Right lobe of liver (tissue), 6 donors: ENCODE measurements at regions not wholly inside any gene's neighbourhood (a gene's known extent, or its start where the extent isn't known, plus 50 kb on each side); places are given as distances from the start of the nearest gene placed in this dataset.
A peak's percentile ranks its signal among the peaks of the same experiment; 100 is the strongest.

ENCODE experiments used
- ATAC-seq, 4 donors: fragments of 200-7000 bp; cut with Tn5 transposase; one replicate each; pipeline ENCODE4 v1.9.1; 2020; ENCODE audit warnings: mild to moderate bottlenecking in 4 of 4, moderate library complexity in 4 of 4
- DNase-seq, 3 donors: peaks; one replicate each; pipeline ENCODE4 v3.0.0-alpha.2; 2020
- H3K27ac ChIP-seq, 3 donors: fragments of 200-600 bp; one replicate each; pipeline ENCODE4 v1.8.0; 2022
- H3K27me3 ChIP-seq, 2 donors: fragments of 200-600 bp; one replicate each; pipeline ENCODE4 v1.8.0; 2022
- H3K36me3 ChIP-seq, 4 donors: fragments of 200-600 bp; sonication (generic) in 1 of 4; one replicate each; pipeline versions ENCODE4 v1.5.1 to v1.8.0; 2017 to 2022; ENCODE audit warnings: control low read depth in 1 of 4
- H3K4me1 ChIP-seq, 4 donors: fragments of 200-600 bp; sonication (generic) in 1 of 4; one replicate each; pipeline versions ENCODE4 v1.5.1 to v1.8.0; 2017 to 2022; ENCODE audit warnings: control low read depth in 1 of 4
- H3K4me3 ChIP-seq, 3 donors: fragments of 200-600 bp; one replicate each; pipeline ENCODE4 v1.8.0; 2022
- H3K9me3 ChIP-seq, 4 donors: fragments of 200-600 bp; sonication (generic) in 1 of 4; one replicate each; pipeline versions ENCODE4 v1.5.1 to v1.8.0; 2017 to 2022; ENCODE audit warnings: control low read depth in 1 of 4
- POLR2A ChIP-seq: fragments of 450-650 bp; IDR thresholded peaks from one replicate; pipeline ENCODE4 v1.6.1; 2017; ENCODE audit warnings: antibody characterized with exemption, mild to moderate bottlenecking
- WGBS: methylation state at CpG from one replicate; pipeline ENCODE4 v1.1.6; 2018; ENCODE audit warnings: low coverage, low lambda C conversion rate; ENCODE audit not compliant: insufficient coverage; ENCODE audit errors: missing lambda C conversion rate; 5-methylcytosine and 5-hydroxymethylcytosine counted together
- intact Hi-C, 2 donors: fragments of 100-400 bp; cut with DNase I; formaldehyde crosslinking; loops; one replicate each; pipeline versions ENCODE4 v1.11.2 to v1.14.1; 2022
- TF ChIP-seq, protein P1 (sequence below), 4 donors: fragments of 200-600 bp in 3 of 4; fragments of 450-650 bp in 1 of 4; IDR thresholded peaks; one replicate each; pipeline versions ENCODE4 v1.5.1 to v1.8.0; 2016 to 2022; ENCODE audit warnings: antibody characterized with exemption in 4 of 4, mild to moderate bottlenecking in 2 of 4
- donor health status: DM: no; HTN: yes; CAD: no.
- donor health status: DM: no; HTN: no; CAD: no.
- donor health status: DM: no; HTN: no; CAD: no.
- donor health status: DM: no; HTN: yes; CAD: no.
- donor health status: DM: no; HTN: yes; CAD: no.

DNA sequence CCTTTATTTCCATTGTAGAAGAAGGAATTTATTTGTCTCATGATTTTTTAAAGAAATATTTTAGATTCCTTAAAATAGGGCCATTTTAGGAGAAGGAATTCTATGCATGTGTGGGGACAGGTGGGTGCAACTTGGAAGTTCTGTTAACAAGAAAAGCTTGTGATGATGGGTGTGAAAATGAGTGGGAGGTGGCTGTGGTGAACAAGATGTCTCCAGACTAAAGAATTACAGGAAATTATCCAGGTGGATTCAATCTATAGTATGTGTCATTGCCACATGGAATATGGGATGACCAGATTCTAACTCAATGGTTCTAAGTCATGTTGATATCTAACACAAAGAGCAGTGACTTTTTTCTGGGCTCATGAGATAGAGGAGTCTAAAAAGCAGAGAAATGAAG, 229.6 kb upstream of the IGFBP3 start:
- H3K4me1 ChIP-seq = peaks cover 0 to 21% (median 10%) of the 10 kb centered on the region in 4 donors
- no peak for DNase-seq
- no peak for ATAC-seq
- H3K9me3 ChIP-seq = no peaks in the 10 kb centered on the region
- no peak overlapping the region for H3K27ac ChIP-seq
- intact Hi-C loops = no loop called here
- H3K4me3 ChIP-seq = no peak overlapping the region
- H3K27me3 ChIP-seq = no peaks in the 10 kb centered on the region
- no peak for TF ChIP-seq POLR2A
- TF ChIP-seq, protein P1, sequence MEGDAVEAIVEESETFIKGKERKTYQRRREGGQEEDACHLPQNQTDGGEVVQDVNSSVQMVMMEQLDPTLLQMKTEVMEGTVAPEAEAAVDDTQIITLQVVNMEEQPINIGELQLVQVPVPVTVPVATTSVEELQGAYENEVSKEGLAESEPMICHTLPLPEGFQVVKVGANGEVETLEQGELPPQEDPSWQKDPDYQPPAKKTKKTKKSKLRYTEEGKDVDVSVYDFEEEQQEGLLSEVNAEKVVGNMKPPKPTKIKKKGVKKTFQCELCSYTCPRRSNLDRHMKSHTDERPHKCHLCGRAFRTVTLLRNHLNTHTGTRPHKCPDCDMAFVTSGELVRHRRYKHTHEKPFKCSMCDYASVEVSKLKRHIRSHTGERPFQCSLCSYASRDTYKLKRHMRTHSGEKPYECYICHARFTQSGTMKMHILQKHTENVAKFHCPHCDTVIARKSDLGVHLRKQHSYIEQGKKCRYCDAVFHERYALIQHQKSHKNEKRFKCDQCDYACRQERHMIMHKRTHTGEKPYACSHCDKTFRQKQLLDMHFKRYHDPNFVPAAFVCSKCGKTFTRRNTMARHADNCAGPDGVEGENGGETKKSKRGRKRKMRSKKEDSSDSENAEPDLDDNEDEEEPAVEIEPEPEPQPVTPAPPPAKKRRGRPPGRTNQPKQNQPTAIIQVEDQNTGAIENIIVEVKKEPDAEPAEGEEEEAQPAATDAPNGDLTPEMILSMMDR (IDR thresholded peaks at IDR 0.05) = no peak
- no peaks in the 10 kb centered on the region for H3K36me3 ChIP-seq

DNA sequence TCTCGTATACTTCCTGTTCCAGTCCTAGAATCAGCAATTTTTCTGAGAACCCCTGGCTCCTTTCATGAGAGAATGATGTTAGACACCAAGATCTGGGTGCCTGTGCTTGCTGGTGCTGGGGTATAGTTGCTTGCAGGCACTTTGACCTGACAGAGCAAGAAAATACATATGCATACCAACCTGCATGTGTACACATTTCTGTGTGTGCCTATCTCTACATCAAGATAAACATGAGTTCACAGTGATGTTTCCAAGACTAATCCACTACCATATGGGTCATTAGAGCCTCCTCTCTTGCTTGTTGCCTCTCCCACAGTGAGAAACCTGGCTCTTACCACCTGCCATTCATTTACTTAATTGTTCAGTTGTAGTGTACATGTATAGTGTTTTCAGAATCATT, 229.1 kb upstream of the IGFBP3 start:
- Histone ChIP-seq H3K9me3 (no peaks in the 10 kb centered on the region), H3K36me3 (no peaks in the 10 kb centered on the region), H3K4me1 (peaks cover 0 to 16% (median 8%) of the 10 kb centered on the region in 4 donors), H3K27ac (no peak overlapping the region), H3K4me3 (no peak overlapping the region), H3K27me3 (no peaks in the 10 kb centered on the region)
- ATAC-seq (no peak), DNase-seq (no peak)
- 33% methylated on average over 1 of the region's 1 CpG for WGBS
- TF ChIP-seq, protein P1 (IDR thresholded peaks at IDR 0.05) = no peak
- TF ChIP-seq POLR2A = no peak
- intact Hi-C loops = no loop called here

DNA sequence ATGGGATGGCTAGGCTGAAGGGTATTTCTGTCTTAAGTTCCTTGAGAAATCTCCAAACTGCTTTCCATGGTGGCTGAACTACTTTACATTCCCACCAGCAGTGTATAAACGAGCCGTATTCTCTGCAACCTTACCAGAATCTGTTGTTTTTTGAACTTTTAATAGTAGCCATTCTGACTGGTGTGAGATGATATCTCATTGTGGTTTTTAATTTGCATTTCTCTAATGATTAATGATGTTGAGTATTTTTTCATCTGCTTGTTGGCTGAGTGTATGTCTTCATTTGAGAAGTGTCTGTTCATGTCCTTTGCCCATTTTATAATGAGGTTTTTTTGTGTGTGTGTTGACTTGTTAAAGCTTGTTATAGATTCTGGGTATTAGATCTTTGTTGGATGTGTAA, 226.8 kb upstream of the IGFBP3 start:
- no peak for ATAC-seq
- no peak for DNase-seq
- 88% methylated on average over 2 of the region's 2 CpGs for WGBS
- no peak overlapping the region for H3K4me3 ChIP-seq
- H3K36me3 ChIP-seq = no peaks in the 10 kb centered on the region
- no peak for TF ChIP-seq POLR2A
- TF ChIP-seq, protein P1 (IDR thresholded peaks at IDR 0.05) = no peak
- H3K27me3 ChIP-seq = no peaks in the 10 kb centered on the region
- H3K27ac ChIP-seq = no peak overlapping the region
- H3K4me1 ChIP-seq = no peaks in the 10 kb centered on the region
- no peaks in the 10 kb centered on the region for H3K9me3 ChIP-seq
- intact Hi-C loops = no loop called here

DNA sequence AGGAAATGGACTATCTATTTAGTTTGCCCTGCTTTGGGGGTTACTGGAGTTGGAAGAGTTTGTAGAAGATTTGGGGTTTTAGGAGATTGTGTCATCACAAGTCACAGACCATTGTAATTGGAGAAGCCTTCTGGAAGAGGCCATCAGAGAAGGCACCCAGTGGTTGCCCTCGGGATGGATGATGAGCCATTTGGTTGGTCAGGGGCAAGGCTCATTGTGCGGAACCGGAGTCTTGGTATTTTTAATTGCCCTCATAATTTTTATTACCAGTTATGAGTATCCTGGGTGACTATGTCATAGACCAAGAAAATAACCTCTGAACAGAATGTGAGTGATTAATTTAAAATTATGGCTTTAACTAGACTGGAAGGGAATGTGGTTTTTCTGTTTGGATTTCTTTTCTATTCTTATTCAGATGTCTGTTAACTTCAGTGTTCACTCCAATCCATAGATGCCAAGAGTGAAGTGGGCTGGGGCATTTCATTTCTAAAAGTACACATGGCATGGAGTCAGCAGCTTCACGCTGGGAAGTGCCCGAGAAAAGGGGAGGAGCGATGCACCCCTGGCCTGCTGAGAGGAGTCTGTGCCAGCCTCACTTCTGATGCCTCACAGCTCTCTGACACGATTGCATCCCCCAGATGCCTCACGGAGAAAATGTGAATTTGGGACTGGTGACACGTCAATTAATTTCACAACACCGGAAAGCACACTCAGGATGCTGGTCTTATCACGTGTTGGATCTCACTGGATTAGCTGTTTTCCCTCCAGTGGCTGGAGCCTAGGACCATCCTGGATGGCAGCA, 225.6 kb upstream of the IGFBP3 start:
- ATAC-seq (no peak), DNase-seq (no peak)
- Histone ChIP-seq H3K27ac (no peak overlapping the region), H3K4me3 (no peak overlapping the region), H3K27me3 (no peaks in the 10 kb centered on the region), H3K4me1 (no peaks in the 10 kb centered on the region), H3K36me3 (no peaks in the 10 kb centered on the region), H3K9me3 (no peaks in the 10 kb centered on the region)
- TF ChIP-seq, protein P1 (IDR thresholded peaks at IDR 0.05) = no peak
- TF ChIP-seq POLR2A = no peak
- intact Hi-C loops = no loop called here
- whole genome bisulfite sequencing = 69% methylated on average over 10 of the region's 11 CpGs

DNA sequence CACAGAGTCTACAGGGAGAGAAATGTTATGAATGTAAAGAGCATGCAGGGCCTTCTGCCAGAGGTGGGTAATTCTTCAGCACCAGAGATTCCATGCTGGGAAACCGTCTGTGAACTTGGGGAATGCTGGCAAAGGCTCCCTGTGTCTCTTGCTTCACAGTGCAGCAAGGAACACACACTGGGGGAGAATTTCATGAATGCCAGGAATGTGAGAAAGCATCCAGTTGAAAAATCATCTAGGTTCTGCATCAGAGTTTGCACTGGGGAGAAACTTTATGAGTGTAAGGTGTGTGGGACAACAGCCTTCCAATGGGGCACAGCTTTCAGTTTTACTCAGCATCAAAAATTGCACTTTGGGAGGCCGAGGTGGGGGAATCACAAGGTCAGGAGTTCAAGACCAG, 224.3 kb upstream of the IGFBP3 start:
- DNase-seq (no peak), ATAC-seq (peak; percentile 14 to 57 (median 31))
- Histone ChIP-seq H3K27ac (no peak overlapping the region), H3K4me3 (no peak overlapping the region), H3K4me1 (no peaks in the 10 kb centered on the region), H3K27me3 (no peaks in the 10 kb centered on the region), H3K36me3 (no peaks in the 10 kb centered on the region), H3K9me3 (no peaks in the 10 kb centered on the region)
- TF ChIP-seq, protein P1 (IDR thresholded peaks at IDR 0.05) = no peak
- no peak for TF ChIP-seq POLR2A
- 40% methylated on average over 2 of the region's 2 CpGs for WGBS
- intact Hi-C loops = no loop called here
